CD4-positive, alpha-beta memory T cell (primary cell): ENCODE measurements at regions not wholly inside any gene's neighbourhood (a gene's known extent, or its start where the extent isn't known, plus 50 kb on each side); places are given as distances from the start of the nearest gene placed in this dataset.

Source experiments
- CTCF ChIA-PET: fragments of 350-600 bp; sonication (Branson Sonifier 250); formaldehyde crosslinking; loops from one replicate; lab custom pipeline; 2021; ENCODE audit warnings: inconsistent platforms; ENCODE audit not compliant: partially characterized antibody; lab: Charles Lee
- POLR2A ChIA-PET: fragments of 350-600 bp; sonication (Branson Sonifier 250); formaldehyde crosslinking; loops from one replicate; lab custom pipeline; 2021; ENCODE audit not compliant: partially characterized antibody; lab: Charles Lee
- DNase-seq, 5 donors: peaks; one replicate each; pipeline versions ENCODE4 v3.0.0 to v3.0.0-alpha.2; 2020 to 2022; ENCODE audit warnings: mixed read lengths in 1 of 5
- H3K27ac ChIP-seq: one replicate; pipeline ENCODE4 v1.7.0; 2013; ENCODE audit warnings: low read depth, low read length
- H3K27me3 ChIP-seq: 2 replicates; pipeline ENCODE4 v1.7.0; 2013; ENCODE audit warnings: mild to moderate bottlenecking, low read length, moderate library complexity; ENCODE audit not compliant: insufficient read depth
- H3K36me3 ChIP-seq: 2 replicates; pipeline ENCODE4 v1.7.0; 2013; ENCODE audit warnings: mild to moderate bottlenecking, low read length, moderate library complexity; ENCODE audit not compliant: insufficient read depth
- H3K4me1 ChIP-seq: 2 replicates; pipeline ENCODE4 v1.7.0; 2013; ENCODE audit warnings: mild to moderate bottlenecking, low read length, moderate library complexity; ENCODE audit not compliant: insufficient read depth
- H3K4me3 ChIP-seq, 2 donors: one replicate each; pipeline ENCODE4 v1.7.0; 2013; ENCODE audit warnings: low read length in 2 of 2, mild to moderate bottlenecking in 1 of 2
- H3K9me3 ChIP-seq, 2 donors: one replicate each; pipeline ENCODE4 v1.7.0; 2013; ENCODE audit warnings: low read length in 2 of 2, control low read depth in 1 of 2; ENCODE audit not compliant: control insufficient read depth in 1 of 2
- H3K27ac Mint-ChIP-seq, 7 donors: one replicate each; pipeline ENCODE4 v1.8.0; 2020 to 2021; ENCODE audit warnings: mixed read lengths in 7 of 7, mild to moderate bottlenecking in 6 of 7, inconsistent platforms in 3 of 7, moderate library complexity in 3 of 7
- H3K27me3 Mint-ChIP-seq, 2 donors: one replicate each; pipeline ENCODE4 v1.8.0; 2020 to 2021; ENCODE audit warnings: mixed read lengths in 2 of 2
- H3K36me3 Mint-ChIP-seq, 2 donors: one replicate each; pipeline ENCODE4 v1.8.0; 2020 to 2021; ENCODE audit warnings: mixed read lengths in 2 of 2, inconsistent platforms in 1 of 2, mild to moderate bottlenecking in 1 of 2
- H3K4me1 Mint-ChIP-seq, 4 donors: one replicate each; pipeline ENCODE4 v1.8.0; 2020 to 2021; ENCODE audit warnings: mixed read lengths in 4 of 4, mild to moderate bottlenecking in 1 of 4
- H3K4me3 Mint-ChIP-seq, 8 donors: one replicate each; pipeline ENCODE4 v1.8.0; 2020 to 2021; ENCODE audit warnings: mixed read lengths in 8 of 8, mild to moderate bottlenecking in 7 of 8, moderate library complexity in 6 of 8, inconsistent platforms in 3 of 8
- H3K9me3 Mint-ChIP-seq, 8 donors: one replicate each; pipeline ENCODE4 v1.8.0; 2020 to 2021; ENCODE audit warnings: mixed read lengths in 8 of 8, mild to moderate bottlenecking in 5 of 8, inconsistent platforms in 3 of 8, moderate library complexity in 1 of 8
- intact Hi-C: fragments of 100-400 bp; cut with micrococcal nuclease; formaldehyde crosslinking; loops from one replicate; pipeline ENCODE4 v1.15.1; 2023

GRCh38 chr4:79209822-79210635 is 115.8 kb downstream of the NAA11 start:
- DNase-seq: no peak
- H3K9me3 Mint-ChIP-seq: peaks cover 0 to 10% (median 3%) of the 10 kb centered on the region in 8 donors
- Histone ChIP-seq H3K9me3 (no peaks in the 10 kb centered on the region), H3K4me1 (no peaks in the 10 kb centered on the region), H3K36me3 (no peaks in the 10 kb centered on the region), H3K27ac (no peak overlapping the region), H3K27me3 (no peaks in the 10 kb centered on the region), H3K4me3 (no peak overlapping the region)
- ChIA-PET POLR2A (no interaction called here), CTCF (no interaction called here)
- H3K4me1 Mint-ChIP-seq: no peaks in the 10 kb centered on the region
- H3K27me3 Mint-ChIP-seq: no peaks in the 10 kb centered on the region
- no peaks in the 10 kb centered on the region for H3K36me3 Mint-ChIP-seq
- H3K27ac Mint-ChIP-seq: no peak overlapping the region
- H3K4me3 Mint-ChIP-seq: no peak overlapping the region
- intact Hi-C loops: no loop called here

GRCh38 chr4:79209081-79209480 is 116.8 kb downstream of the NAA11 start:
- intact Hi-C loops: no loop called here
- no peak for DNase-seq
- no peak overlapping the region for H3K4me3 Mint-ChIP-seq
- peaks cover 0 to 10% (median 3%) of the 10 kb centered on the region in 8 donors for H3K9me3 Mint-ChIP-seq
- CTCF ChIA-PET: no interaction called here
- H3K27me3 Mint-ChIP-seq: no peaks in the 10 kb centered on the region
- H3K27ac ChIP-seq: no peak overlapping the region
- POLR2A ChIA-PET: no interaction called here
- H3K4me3 ChIP-seq: no peak overlapping the region
- no peak overlapping the region for H3K27ac Mint-ChIP-seq
- H3K4me1 Mint-ChIP-seq: no peaks in the 10 kb centered on the region
- no peaks in the 10 kb centered on the region for H3K4me1 ChIP-seq
- no peaks in the 10 kb centered on the region for H3K27me3 ChIP-seq
- no peaks in the 10 kb centered on the region for H3K36me3 ChIP-seq
- no peaks in the 10 kb centered on the region for H3K9me3 ChIP-seq
- no peaks in the 10 kb centered on the region for H3K36me3 Mint-ChIP-seq

GRCh38 chr4:79207281-79207680 is 118.6 kb downstream of the NAA11 start:
- POLR2A ChIA-PET: no interaction called here
- H3K9me3 Mint-ChIP-seq: peaks cover 0 to 10% (median 3%) of the 10 kb centered on the region in 8 donors

GRCh38 chr4:79206660-79207059 is 119.2 kb downstream of the NAA11 start:
- no peak overlapping the region for H3K27ac Mint-ChIP-seq
- H3K36me3 ChIP-seq: no peaks in the 10 kb centered on the region
- H3K27ac ChIP-seq: no peak overlapping the region
- no peak overlapping the region for H3K4me3 Mint-ChIP-seq
- H3K27me3 ChIP-seq: no peaks in the 10 kb centered on the region
- H3K4me1 ChIP-seq: no peaks in the 10 kb centered on the region
- ChIA-PET POLR2A (no interaction called here), CTCF (no interaction called here)
- no peaks in the 10 kb centered on the region for H3K4me1 Mint-ChIP-seq
- H3K36me3 Mint-ChIP-seq: no peaks in the 10 kb centered on the region
- intact Hi-C loops: no loop called here
- no peak for DNase-seq
- H3K9me3 ChIP-seq: no peaks in the 10 kb centered on the region
- no peaks in the 10 kb centered on the region for H3K27me3 Mint-ChIP-seq
- no peak overlapping the region for H3K4me3 ChIP-seq
- H3K9me3 Mint-ChIP-seq: peaks cover 0 to 10% (median 3%) of the 10 kb centered on the region in 8 donors

More at GRCh38 chr4:79207281-79207680, 118.6 kb downstream of the NAA11 start:
- no peak for DNase-seq
- Mint-ChIP-seq H3K36me3 (no peaks in the 10 kb centered on the region), H3K4me3 (no peak overlapping the region), H3K4me1 (no peaks in the 10 kb centered on the region), H3K27me3 (no peaks in the 10 kb centered on the region), H3K27ac (no peak overlapping the region)
- Histone ChIP-seq H3K9me3 (no peaks in the 10 kb centered on the region), H3K27ac (no peak overlapping the region), H3K27me3 (no peaks in the 10 kb centered on the region), H3K4me3 (no peak overlapping the region), H3K36me3 (no peaks in the 10 kb centered on the region), H3K4me1 (no peaks in the 10 kb centered on the region)
- intact Hi-C loops: no loop called here
- CTCF ChIA-PET: interaction anchor here (0.7 kb wide), 1 partner anchor 11 kb away, joined by 7 read pairs; no protein-coding TSS in a partner anchor

GRCh38 chr4:79205121-79205520 is 120.7 kb downstream of the NAA11 start:
- no peaks in the 10 kb centered on the region for H3K4me1 Mint-ChIP-seq
- Histone ChIP-seq H3K27me3 (no peaks in the 10 kb centered on the region), H3K9me3 (no peaks in the 10 kb centered on the region), H3K36me3 (no peaks in the 10 kb centered on the region), H3K27ac (no peak overlapping the region), H3K4me1 (no peaks in the 10 kb centered on the region), H3K4me3 (no peak overlapping the region)
- ChIA-PET POLR2A (no interaction called here), CTCF (no interaction called here)
- H3K27ac Mint-ChIP-seq: no peak overlapping the region
- intact Hi-C loops: no loop called here
- no peaks in the 10 kb centered on the region for H3K27me3 Mint-ChIP-seq
- no peak for DNase-seq
- peaks cover 0 to 10% (median 3%) of the 10 kb centered on the region in 8 donors for H3K9me3 Mint-ChIP-seq
- no peaks in the 10 kb centered on the region for H3K36me3 Mint-ChIP-seq
- H3K4me3 Mint-ChIP-seq: no peak overlapping the region

GRCh38 chr4:79201971-79202370 is 123.9 kb downstream of the NAA11 start:
- POLR2A ChIA-PET: no interaction called here
- no peak for DNase-seq
- Mint-ChIP-seq H3K9me3 (peaks cover 0 to 10% (median 2%) of the 10 kb centered on the region in 8 donors), H3K4me3 (no peak overlapping the region), H3K27me3 (no peaks in the 10 kb centered on the region), H3K36me3 (no peaks in the 10 kb centered on the region), H3K4me1 (no peaks in the 10 kb centered on the region), H3K27ac (no peak overlapping the region)
- intact Hi-C loops: no loop called here
- Histone ChIP-seq H3K9me3 (no peaks in the 10 kb centered on the region), H3K4me1 (no peaks in the 10 kb centered on the region), H3K27me3 (no peaks in the 10 kb centered on the region), H3K27ac (no peak overlapping the region), H3K4me3 (no peak overlapping the region), H3K36me3 (no peaks in the 10 kb centered on the region)
- CTCF ChIA-PET: no interaction called here

- Mint-ChIP-seq H3K27me3 (peaks cover 0 to 3% of the 10 kb centered on the region in 2 donors), H3K36me3 (no peaks in the 10 kb centered on the region), H3K27ac (no peak overlapping the region), H3K9me3 (peaks cover 0 to 9% (median 0%) of the 10 kb centered on the region in 8 donors), H3K4me3 (no peak overlapping the region), H3K4me1 (no peaks in the 10 kb centered on the region)
- H3K4me3 ChIP-seq: no peak overlapping the region
- H3K27me3 ChIP-seq: no peaks in the 10 kb centered on the region
- H3K36me3 ChIP-seq: no peaks in the 10 kb centered on the region
- no peaks in the 10 kb centered on the region for H3K4me1 ChIP-seq
- no peaks in the 10 kb centered on the region for H3K9me3 ChIP-seq
- H3K27ac ChIP-seq: no peak overlapping the region
- no peak for DNase-seq
- CTCF ChIA-PET: no interaction called here
- intact Hi-C loops: no loop called here
- POLR2A ChIA-PET: no interaction called here
Measured at GRCh38 chr4:79199743-79200142, 126.1 kb downstream of the NAA11 start.
